ENCODE measurements at regions not wholly inside any gene's neighbourhood (a gene's known extent, or its start where the extent isn't known, plus 50 kb on each side); places are given as distances from the start of the nearest gene placed in this dataset.

DNA sequence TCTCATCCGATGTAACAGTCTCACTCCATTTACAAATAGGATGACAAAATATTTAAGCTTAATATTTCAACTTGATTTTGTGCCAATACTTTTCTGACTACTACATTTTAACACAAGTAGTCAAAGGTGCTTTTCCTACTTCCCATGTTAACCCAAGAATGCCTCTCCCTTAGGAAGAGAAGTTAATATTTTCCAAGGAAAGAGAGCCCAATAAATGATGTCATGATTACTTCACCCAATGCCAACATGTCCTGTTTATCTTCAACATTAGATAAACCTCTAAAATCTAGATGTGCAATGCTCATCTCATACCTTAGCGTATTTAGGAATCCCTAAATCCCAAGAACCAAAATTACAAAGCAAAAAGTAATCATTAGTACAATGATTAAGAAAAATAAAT, 156.7 kb upstream of the TENT5A start:
- DNase-seq (ENCODE audit: low spot score), result no peak
- in situ Hi-C loops (cut with MboI; ENCODE audit: low pct_unique_long_range_greater_than_20kb, low sequenced_read_pairs, unreplicated experiment), result no loop called here
- TF ChIP-seq CTCF (IDR thresholded peaks at IDR 0.05; ENCODE audit: extremely low read depth, insufficient read depth, missing control alignments), result no peak

DNA sequence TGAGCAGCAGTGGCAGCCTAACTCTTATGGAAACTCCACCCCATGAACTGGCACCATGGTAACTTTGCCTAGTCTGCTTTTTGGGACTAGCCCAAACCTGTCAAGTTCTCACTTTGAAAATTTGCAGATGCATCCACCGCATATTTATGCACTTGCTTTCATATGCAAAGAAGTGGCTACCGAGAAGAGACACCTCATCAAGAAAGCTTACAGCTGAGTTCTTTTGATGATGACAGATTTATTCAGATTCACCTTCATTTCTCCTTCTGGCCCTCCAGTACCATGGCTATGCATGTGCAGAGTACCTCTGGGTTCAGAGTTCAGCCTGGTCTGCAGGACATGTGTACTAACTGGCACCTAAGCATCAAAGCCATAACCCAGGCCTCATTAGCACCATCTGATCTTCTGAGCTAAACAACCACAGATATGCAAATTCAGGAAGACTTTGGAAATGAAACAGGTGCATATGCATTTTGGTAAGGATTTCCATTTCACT, 154.3 kb upstream of the TENT5A start:
- in situ Hi-C loops (cut with MboI; ENCODE audit: low pct_unique_long_range_greater_than_20kb, low sequenced_read_pairs, unreplicated experiment), result no loop called here
- TF ChIP-seq CTCF (IDR thresholded peaks at IDR 0.05; ENCODE audit: extremely low read depth, insufficient read depth, missing control alignments), result no peak
- no peak for DNase-seq (ENCODE audit: low spot score)

GRCh38 chr6:81906041-81906440, 153.6 kb upstream of the TENT5A start:
- in situ Hi-C loops (cut with MboI; ENCODE audit: low pct_unique_long_range_greater_than_20kb, low sequenced_read_pairs, unreplicated experiment), result no loop called here
- DNase-seq (ENCODE audit: low spot score), result no peak
- TF ChIP-seq CTCF (IDR thresholded peaks at IDR 0.05; ENCODE audit: extremely low read depth, insufficient read depth, missing control alignments), result no peak

GRCh38 chr6:81901551-81901966, 149.1 kb upstream of the TENT5A start:
- in situ Hi-C loops (cut with MboI; ENCODE audit: low pct_unique_long_range_greater_than_20kb, low sequenced_read_pairs, unreplicated experiment), result no loop called here
- no peak for DNase-seq (ENCODE audit: low spot score)
- no peak for TF ChIP-seq CTCF (IDR thresholded peaks at IDR 0.05; ENCODE audit: extremely low read depth, insufficient read depth, missing control alignments)

GRCh38 chr6:81900616-81901015, 148.1 kb upstream of the TENT5A start:
- TF ChIP-seq CTCF (IDR thresholded peaks at IDR 0.05; ENCODE audit: extremely low read depth, insufficient read depth, missing control alignments), result no peak
- in situ Hi-C loops (cut with MboI; ENCODE audit: low pct_unique_long_range_greater_than_20kb, low sequenced_read_pairs, unreplicated experiment), result no loop called here
- DNase-seq (ENCODE audit: low spot score), result no peak

DNA sequence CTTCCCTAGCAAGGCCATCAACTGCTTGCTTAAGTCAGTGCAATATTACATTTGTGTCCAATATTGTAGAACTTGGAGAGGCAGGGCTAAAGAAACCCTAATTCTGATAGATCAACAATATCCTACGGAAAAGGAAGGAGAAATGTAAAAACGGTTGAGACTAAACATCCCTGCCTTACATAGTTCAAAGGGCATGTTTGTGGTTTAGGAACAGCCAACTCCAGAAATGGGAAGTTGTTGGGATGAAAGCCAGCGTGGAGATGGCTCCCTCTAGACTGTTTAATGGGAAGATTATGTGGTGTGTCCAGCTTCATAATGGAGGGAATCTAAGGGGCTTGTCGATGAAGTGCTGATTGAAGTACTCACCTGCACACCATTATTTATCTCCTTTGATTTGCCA, 145.3 kb upstream of the TENT5A start:
- TF ChIP-seq CTCF (IDR thresholded peaks at IDR 0.05; ENCODE audit: extremely low read depth, insufficient read depth, missing control alignments), result no peak
- no peak for DNase-seq (ENCODE audit: low spot score)
- in situ Hi-C loops (cut with MboI; ENCODE audit: low pct_unique_long_range_greater_than_20kb, low sequenced_read_pairs, unreplicated experiment), result no loop called here
